ENCODE measurements at regions not wholly inside any gene's neighbourhood (a gene's known extent, or its start where the extent isn't known, plus 50 kb on each side); places are given as distances from the start of the nearest gene placed in this dataset.

DNA sequence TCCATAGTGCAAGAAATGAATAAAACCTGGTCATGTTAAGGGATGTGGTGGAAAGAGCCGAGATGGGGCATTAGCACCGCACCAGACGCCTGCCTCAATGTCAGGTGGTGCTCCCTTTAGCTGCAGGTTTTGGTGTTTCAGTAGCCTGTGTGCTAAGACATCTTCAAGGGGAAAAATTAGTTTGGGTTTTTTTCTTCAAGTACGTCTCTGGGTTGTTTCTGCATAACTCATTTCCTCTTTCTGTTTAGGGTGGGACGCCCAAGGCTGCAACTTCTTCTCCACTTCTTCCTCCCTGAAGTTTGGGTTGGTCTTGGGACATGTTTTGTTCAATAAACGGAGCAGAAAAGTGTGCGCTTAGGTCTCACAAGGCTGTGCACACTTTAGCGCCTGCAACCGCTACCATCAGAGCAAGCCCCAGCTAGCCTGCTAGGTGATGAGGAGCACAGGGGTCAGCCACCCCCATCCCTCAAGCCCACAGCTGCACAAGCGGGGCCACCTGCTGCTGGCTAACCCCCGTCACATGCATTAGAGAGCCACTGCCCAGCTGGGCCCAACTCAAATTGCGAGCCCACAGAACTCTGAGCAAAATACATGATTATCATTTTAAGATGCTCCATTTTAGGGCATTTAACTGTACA is 1495.7 kb downstream of the TBC1D22A start:
- DNase-seq (ENCODE audit: low spot score) = no peak

- no peak for DNase-seq (ENCODE audit: low spot score)
These were observed 1495.2 kb downstream of the TBC1D22A start for GRCh38 chr22:48257685-48258055.

DNA sequence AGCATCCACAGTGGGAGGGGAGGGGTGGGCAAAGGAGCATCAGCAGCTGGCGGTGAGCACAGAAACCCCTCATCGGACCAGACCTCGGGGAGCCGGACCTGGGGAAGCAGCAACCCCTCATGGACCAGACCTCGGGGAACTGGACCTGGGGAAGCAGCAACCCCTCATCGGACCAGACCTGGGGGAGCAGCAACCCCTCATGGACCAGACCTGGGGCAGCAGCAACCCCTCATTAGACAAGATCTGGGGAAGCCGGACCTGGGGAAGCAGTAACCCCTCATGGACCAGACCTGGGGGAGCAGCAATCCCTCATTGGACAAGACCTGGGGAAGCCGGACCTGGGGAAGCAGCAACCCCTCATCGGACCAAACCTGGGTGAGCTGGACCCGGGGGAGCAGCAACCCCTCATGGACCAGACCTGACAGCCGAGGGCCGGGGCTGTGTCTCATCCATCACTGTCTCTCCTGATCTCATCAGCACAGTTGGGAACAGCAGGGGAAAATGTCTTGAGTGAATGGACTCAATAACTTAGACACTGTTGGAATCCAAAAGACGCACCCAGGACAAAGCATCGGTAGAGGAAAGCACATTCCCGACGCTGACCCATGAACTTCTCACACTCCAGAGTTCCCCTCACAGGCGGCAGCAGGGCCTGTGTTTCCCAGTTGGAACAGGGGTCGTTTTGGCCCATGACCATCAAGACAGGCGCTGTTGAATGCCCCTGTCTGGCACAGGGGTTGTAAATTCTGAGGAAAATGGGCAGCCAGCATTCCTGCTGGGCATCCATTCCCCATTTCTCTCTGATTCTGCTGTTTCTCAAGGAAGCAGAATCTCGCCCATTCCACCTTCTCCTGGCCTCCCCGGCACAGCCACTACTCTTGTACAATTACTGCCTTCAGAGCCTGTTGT is 1494.6 kb downstream of the TBC1D22A start:
- DNase-seq (ENCODE audit: low spot score) = no peak

- no peak for DNase-seq (ENCODE audit: low spot score)
These were observed 1493.7 kb downstream of the TBC1D22A start for GRCh38 chr22:48256041-48256739.

- DNase-seq (ENCODE audit: low spot score) = peak; percentile 17
These were observed 1491.9 kb downstream of the TBC1D22A start for GRCh38 chr22:48254311-48254873.

DNA sequence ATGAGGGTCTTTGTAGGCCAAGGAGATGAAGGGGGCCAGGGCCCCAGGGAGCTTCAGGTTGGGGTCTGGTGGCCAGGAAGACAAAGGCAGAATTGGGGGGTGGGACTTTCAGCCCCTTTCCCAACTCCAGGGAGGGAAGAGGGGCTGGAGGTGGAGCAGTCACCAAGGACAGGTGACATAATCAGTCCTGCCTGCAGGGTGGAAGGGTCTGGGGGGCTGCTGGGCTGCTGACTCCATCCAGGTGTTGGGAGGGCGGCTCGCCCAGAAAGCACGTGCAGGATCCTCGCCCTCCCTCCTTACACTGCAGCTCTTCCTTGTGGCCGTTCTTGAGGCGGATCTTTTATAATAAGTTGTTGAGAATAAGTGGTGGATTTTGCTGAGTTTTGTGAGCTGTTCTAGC is 1491.1 kb downstream of the TBC1D22A start:
- DNase-seq (ENCODE audit: low spot score) = no peak

- no peak for DNase-seq (ENCODE audit: low spot score)
These were observed 1490.7 kb downstream of the TBC1D22A start for GRCh38 chr22:48253136-48253535.

DNA sequence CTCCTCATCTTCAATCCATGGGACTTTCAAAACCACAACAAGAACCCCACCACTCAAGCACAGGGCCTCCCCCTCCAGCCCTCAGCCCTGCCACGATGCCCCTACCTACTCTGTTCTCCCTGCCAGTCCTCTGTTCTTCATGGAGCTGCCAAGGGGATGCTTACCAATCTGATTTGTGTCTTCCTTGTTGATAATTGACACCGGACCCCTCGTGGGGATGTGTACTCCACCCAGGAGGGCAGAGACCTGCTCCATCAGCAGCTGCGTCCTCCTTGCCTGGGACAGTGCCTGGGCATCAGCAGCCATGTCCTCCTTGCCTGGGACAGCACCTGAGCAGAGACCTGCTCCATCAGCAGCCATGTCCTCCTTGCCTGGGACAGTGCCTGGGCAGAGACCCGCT is 1489.2 kb downstream of the TBC1D22A start:
- no peak for DNase-seq (ENCODE audit: low spot score)

DNA sequence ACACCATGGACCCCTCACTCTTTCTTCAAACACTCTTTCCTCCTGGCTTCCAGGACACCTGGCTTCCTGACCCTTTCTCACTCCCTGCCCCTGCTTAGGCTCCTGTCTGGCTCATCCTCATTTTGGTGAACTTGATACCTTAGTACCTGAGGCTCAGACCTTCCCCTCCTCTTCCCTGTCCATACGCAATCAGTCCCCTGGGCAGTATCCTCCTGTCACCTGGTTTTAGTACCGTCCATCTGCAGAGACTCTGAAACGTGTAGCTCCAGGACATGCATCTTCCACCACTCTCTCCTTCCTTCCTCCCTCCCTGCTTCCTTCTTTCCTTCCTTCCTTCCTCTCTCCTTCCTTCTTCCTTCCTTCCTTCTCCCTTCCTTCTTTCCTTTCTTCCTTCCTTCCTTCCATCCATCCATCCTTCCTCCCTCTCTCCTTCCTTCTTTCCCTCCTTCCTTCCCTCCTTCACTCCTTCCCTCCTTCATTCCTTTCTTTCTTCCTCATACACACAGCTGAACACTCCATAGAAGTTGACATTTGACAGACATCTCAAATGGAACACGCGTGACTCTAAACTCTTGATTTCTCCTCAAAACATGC is 1488.6 kb downstream of the TBC1D22A start:
- no peak for DNase-seq (ENCODE audit: low spot score)

DNA sequence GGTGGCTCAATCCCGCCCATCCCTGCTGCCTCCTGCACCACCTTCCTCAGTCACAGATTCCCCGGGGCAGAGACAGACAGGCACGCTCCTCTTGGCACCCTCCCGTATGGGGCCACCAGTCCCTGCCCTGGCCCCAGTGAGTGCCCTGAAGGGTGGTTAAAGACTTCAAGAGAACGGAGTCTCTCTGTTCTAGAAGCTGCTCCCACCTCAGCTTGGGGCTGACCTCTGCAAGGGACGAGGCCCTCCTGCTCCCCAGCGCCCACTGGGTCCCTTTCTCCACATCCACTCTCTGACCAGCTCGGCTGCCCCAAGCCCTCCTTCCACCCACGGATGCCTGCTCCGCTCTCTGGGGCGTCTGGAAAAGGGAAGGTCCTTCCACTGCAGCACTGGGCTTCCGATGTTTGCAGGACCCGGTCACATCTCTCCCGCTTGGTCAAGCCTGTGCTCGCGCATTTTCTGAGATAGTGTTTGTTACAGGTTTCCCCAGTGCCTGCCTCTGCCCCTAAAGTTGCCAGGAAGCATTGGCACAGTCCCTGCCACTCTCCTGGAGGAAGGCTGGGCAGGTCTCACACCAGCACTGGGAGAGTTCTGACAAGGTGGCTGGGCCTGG is 1487.9 kb downstream of the TBC1D22A start:
- no peak for DNase-seq (ENCODE audit: low spot score)

DNA sequence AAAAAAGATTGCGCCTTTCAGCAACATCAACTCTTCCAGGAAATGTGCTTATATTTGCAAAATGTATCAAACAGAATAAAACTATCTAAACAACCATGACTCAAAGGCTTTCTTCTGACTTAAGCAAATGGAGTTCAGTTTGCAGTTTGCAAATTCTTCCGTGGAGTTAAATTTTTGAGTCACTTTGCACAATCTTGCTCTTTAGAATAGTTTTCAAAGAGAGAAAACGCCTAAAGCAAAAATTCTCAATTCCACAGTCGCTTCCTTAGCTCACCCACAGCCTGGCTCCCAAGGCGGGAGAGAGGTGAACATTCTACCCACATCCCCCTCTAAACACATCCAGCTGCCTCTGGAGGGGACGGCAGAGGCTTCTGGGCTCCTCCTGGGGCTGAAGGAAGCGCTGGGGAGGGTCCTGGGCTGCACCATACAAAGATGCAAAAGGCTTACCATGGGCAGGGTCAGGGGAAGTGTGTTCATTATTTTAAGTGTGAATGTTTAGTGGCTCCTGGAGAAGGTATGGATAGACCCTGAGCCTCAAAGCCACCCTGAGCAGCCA is 1487.3 kb downstream of the TBC1D22A start:
- DNase-seq (ENCODE audit: low spot score) = no peak

GRCh38 chr22:48248901-48249455 is 1486.5 kb downstream of the TBC1D22A start:
- no peak for DNase-seq (ENCODE audit: low spot score)

- no peak for DNase-seq (ENCODE audit: low spot score)
These were observed 1485.4 kb downstream of the TBC1D22A start for GRCh38 chr22:48247829-48248228.

GRCh38 chr22:48245196-48245485 is 1482.7 kb downstream of the TBC1D22A start:
- DNase-seq (ENCODE audit: low spot score) = no peak

GRCh38 chr22:48244388-48245195 is 1482.1 kb downstream of the TBC1D22A start:
- DNase-seq (ENCODE audit: low spot score) = no peak

DNA sequence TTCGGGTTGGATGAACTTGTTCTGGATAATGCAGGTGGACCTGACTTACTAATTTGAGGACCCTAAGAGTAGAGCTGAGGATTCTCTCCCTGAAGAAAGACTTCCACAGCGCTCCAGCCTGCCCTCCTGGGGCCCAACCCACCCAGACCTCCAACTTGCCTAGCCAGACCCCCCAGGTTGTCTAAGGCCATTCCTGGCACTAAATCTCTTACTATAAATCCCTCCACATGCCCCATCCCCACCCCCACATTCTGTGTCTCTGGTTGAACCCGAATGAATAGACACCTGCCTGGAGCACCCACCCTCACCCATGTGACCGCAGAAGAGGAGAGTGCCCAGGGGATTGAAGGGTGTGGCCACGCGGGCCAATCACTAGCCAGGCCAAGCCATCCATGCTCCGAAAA is 1480.0 kb downstream of the TBC1D22A start:
- no peak for DNase-seq (ENCODE audit: low spot score)

DNA sequence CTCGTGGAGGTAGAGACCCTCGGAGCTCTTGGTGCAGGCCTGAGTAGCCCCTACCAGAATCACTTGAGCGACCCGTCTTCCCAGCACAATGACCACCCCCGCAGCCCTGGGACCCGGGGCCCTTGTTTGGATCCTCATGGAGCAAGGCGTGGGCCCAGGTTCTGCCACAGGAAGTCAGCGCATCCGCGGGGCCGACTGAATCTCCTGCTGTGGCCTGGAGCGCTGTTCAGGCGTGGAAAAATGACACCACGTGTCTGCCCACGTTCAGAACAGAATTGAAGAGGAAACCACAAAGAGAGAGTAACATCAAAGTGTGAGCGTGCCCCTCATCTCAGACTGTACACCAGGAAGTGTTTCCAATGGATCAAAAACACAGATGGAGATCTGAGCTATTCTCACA is 1479.2 kb downstream of the TBC1D22A start:
- no peak for DNase-seq (ENCODE audit: low spot score)

DNA sequence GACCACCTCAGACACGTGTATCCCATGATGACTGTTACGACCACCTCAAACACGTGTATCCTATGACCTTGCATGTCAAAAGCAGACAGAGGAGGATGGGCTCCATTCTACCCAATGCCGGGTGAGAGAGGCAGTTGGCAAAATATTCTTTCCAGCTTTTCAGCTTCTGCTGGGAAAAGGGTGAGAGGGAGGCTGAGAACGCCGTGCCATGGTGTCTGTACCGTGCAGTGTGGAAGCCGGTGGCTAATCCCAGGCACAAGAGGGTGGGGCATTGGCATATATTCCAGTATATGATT is 1478.4 kb downstream of the TBC1D22A start:
- no peak for DNase-seq (ENCODE audit: low spot score)

GRCh38 chr22:48240148-48240934 is 1477.9 kb downstream of the TBC1D22A start:
- DNase-seq (ENCODE audit: low spot score) = no peak

Measured in HT-29 (cell line).